Ishikawa (cell line): ENCODE measurements at regions not wholly inside any gene's neighbourhood (a gene's known extent, or its start where the extent isn't known, plus 50 kb on each side); places are given as distances from the start of the nearest gene placed in this dataset.

ENCODE experiments used
- CEBPB ChIP-seq: IDR thresholded peaks from 2 replicates; pipeline ENCODE4 v1.6.1; 2012
- CREB1 ChIP-seq: IDR thresholded peaks from 2 replicates; pipeline ENCODE4 v1.6.1; 2012; ENCODE audit warnings: low read depth
- EGR1 ChIP-seq: IDR thresholded peaks from 2 replicates; pipeline ENCODE4 v1.6.1; 2012
- EP300 ChIP-seq: IDR thresholded peaks from 2 replicates; pipeline ENCODE4 v1.6.1; 2012; ENCODE audit warnings: borderline replicate concordance
- FOXM1 ChIP-seq: IDR thresholded peaks from 2 replicates; pipeline ENCODE4 v1.6.1; 2012; ENCODE audit warnings: low read depth, borderline replicate concordance
- MAX ChIP-seq: IDR thresholded peaks from 2 replicates; pipeline ENCODE4 v1.6.1; 2012
- NFIC ChIP-seq: IDR thresholded peaks from 2 replicates; pipeline ENCODE4 v1.6.1; 2012
- RAD21 ChIP-seq: IDR thresholded peaks from 2 replicates; pipeline ENCODE4 v1.6.1; 2012; ENCODE audit warnings: low read depth
- TAF1 ChIP-seq: IDR thresholded peaks from 2 replicates; pipeline ENCODE4 v1.6.1; 2012; ENCODE audit warnings: low read depth, mild to moderate bottlenecking
- TCF12 ChIP-seq: IDR thresholded peaks from 2 replicates; pipeline ENCODE4 v1.6.1; 2012; ENCODE audit warnings: low read depth
- TEAD4 ChIP-seq: IDR thresholded peaks from 2 replicates; pipeline ENCODE4 v1.6.1; 2012
- USF1 ChIP-seq: IDR thresholded peaks from 2 replicates; pipeline ENCODE4 v1.6.1; 2012
- YY1 ChIP-seq: IDR thresholded peaks from 2 replicates; pipeline ENCODE4 v1.6.1; 2012; ENCODE audit warnings: low read depth
- ZBTB7A ChIP-seq: IDR thresholded peaks from 2 replicates; pipeline ENCODE4 v1.6.1; 2012; ENCODE audit warnings: low read depth
- TF ChIP-seq, protein P1 (sequence below): IDR thresholded peaks from 2 replicates; pipeline ENCODE4 v1.6.1; 2012; ENCODE audit warnings: low read depth, mild to moderate bottlenecking

DNA sequence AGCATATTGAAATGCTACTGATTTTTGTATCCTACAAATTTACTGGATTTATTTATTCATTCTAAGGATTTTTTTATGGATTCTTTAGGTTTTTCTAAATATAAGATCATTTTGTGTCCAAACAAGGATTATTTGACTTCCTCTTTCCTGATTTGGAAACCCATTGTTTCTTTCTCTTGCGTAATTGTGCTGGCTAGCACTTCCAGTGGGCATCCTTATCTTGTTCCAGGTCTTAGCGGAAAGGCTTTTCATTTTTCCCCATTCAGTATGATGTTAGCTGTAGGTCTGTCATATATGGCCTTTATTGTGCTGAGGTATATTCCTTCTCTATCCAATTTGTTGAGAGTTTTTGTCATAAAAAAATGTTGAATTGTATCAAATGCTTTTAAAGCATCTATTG lies 57.2 kb upstream of the RHOJ start:
- no peak for TF ChIP-seq FOXM1
- TF ChIP-seq, protein P1, sequence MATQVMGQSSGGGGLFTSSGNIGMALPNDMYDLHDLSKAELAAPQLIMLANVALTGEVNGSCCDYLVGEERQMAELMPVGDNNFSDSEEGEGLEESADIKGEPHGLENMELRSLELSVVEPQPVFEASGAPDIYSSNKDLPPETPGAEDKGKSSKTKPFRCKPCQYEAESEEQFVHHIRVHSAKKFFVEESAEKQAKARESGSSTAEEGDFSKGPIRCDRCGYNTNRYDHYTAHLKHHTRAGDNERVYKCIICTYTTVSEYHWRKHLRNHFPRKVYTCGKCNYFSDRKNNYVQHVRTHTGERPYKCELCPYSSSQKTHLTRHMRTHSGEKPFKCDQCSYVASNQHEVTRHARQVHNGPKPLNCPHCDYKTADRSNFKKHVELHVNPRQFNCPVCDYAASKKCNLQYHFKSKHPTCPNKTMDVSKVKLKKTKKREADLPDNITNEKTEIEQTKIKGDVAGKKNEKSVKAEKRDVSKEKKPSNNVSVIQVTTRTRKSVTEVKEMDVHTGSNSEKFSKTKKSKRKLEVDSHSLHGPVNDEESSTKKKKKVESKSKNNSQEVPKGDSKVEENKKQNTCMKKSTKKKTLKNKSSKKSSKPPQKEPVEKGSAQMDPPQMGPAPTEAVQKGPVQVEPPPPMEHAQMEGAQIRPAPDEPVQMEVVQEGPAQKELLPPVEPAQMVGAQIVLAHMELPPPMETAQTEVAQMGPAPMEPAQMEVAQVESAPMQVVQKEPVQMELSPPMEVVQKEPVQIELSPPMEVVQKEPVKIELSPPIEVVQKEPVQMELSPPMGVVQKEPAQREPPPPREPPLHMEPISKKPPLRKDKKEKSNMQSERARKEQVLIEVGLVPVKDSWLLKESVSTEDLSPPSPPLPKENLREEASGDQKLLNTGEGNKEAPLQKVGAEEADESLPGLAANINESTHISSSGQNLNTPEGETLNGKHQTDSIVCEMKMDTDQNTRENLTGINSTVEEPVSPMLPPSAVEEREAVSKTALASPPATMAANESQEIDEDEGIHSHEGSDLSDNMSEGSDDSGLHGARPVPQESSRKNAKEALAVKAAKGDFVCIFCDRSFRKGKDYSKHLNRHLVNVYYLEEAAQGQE = no peak
- TF ChIP-seq RAD21 = no peak
- no peak for TF ChIP-seq MAX
- no peak for TF ChIP-seq TEAD4
- no peak for TF ChIP-seq EGR1
- TF ChIP-seq ZBTB7A = no peak
- no peak for TF ChIP-seq CEBPB
- TF ChIP-seq EP300 = no peak

DNA sequence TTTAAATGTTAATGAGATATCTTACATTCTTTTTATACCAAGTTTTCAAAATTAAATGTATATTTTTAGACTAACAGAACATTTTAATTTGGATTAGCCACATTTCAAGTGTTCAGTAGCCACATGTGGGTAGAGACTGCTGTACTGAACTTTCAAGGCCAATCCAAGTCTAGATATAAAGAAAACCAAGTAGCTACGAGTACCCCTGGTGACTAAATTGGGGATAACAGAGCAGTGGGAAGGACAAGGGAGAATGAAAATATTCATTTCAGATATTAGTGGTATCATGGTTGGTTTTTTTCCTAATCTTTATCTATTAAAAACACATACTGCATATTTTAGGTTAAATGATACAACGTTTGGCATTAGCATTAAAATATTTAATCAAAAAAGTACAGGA lies 69.4 kb upstream of the RHOJ start:
- TF ChIP-seq RAD21 (peak; percentile 12; the same call in 1 of the 2 replicates), TEAD4 (no peak), CEBPB (no peak)

GRCh38 chr14:63130531-63130930 lies 73.7 kb upstream of the RHOJ start:
- no peak for TF ChIP-seq RAD21
- no peak for TF ChIP-seq YY1
- TF ChIP-seq MAX = no peak
- TF ChIP-seq TCF12 = no peak
- TF ChIP-seq TEAD4 = no peak
- no peak for TF ChIP-seq USF1
- no peak for TF ChIP-seq EP300
- no peak for TF ChIP-seq TAF1
- TF ChIP-seq CREB1 = no peak
- TF ChIP-seq, protein P1 = no peak
- TF ChIP-seq ZBTB7A = no peak
- TF ChIP-seq NFIC = no peak
- no peak for TF ChIP-seq EGR1
- no peak for TF ChIP-seq CEBPB
- TF ChIP-seq FOXM1 = no peak

- TF ChIP-seq TCF12 = no peak
- TF ChIP-seq EGR1 = no peak
- TF ChIP-seq CEBPB = no peak
- no peak for TF ChIP-seq MAX
- TF ChIP-seq ZBTB7A = no peak
- no peak for TF ChIP-seq EP300
- no peak for TF ChIP-seq USF1
- TF ChIP-seq FOXM1 = no peak
- TF ChIP-seq RAD21 = no peak
- TF ChIP-seq YY1 = no peak
- no peak for TF ChIP-seq TEAD4
- no peak for TF ChIP-seq CREB1
- no peak for TF ChIP-seq NFIC
- TF ChIP-seq, protein P1 = no peak
- no peak for TF ChIP-seq TAF1
These were observed 55.3 kb upstream of the KCNH5 start for GRCh38 chr14:63100552-63100951.

- TF ChIP-seq EP300 = no peak
- TF ChIP-seq TEAD4 = no peak
- no peak for TF ChIP-seq TAF1
- TF ChIP-seq TCF12 = no peak
- no peak for TF ChIP-seq CREB1
- TF ChIP-seq MAX = no peak
- no peak for TF ChIP-seq NFIC
- TF ChIP-seq FOXM1 = no peak
- no peak for TF ChIP-seq ZBTB7A
- TF ChIP-seq USF1 = no peak
- TF ChIP-seq CEBPB = no peak
- TF ChIP-seq EGR1 = no peak
- TF ChIP-seq, protein P1 = no peak
- no peak for TF ChIP-seq YY1
These were observed 50.9 kb upstream of the KCNH5 start for GRCh38 chr14:63096186-63096585.
